OCI-LY3 (cell line): ENCODE measurements at regions not wholly inside any gene's neighbourhood (a gene's known extent, or its start where the extent isn't known, plus 50 kb on each side); places are given as distances from the start of the nearest gene placed in this dataset.

ENCODE experiments used
- H2AFZ ChIP-seq: fragments of 200-600, 300-600 bp; shearing (Covaris generic); 2 replicates; pipeline ENCODE4 v1.6.0; 2014; ENCODE audit warnings: antibody characterized with exemption, low read depth, low read length
- H3K27ac ChIP-seq: fragments of 200-600, 300-600 bp; sonication (generic); 2 replicates; pipeline ENCODE4 v1.5.1; 2014; ENCODE audit warnings: mild to moderate bottlenecking, low read length, moderate library complexity, mixed read lengths
- H3K27me3 ChIP-seq: fragments of 200-600, 300-600 bp; sonication (generic); 2 replicates; pipeline ENCODE4 v1.6.1; 2014; ENCODE audit warnings: low read depth, low read length, mixed read lengths
- H3K36me3 ChIP-seq: fragments of 200-600, 300-600 bp; sonication (generic); replicated peaks from 2 replicates; pipeline ENCODE3; 2014; ENCODE audit warnings: low read depth, low read length, mixed read lengths
- H3K4me1 ChIP-seq: fragments of 300-600, 200-600 bp; sonication (generic); 2 replicates; pipeline ENCODE4 v1.6.1; 2014; ENCODE audit warnings: low read length, mixed read lengths
- H3K4me2 ChIP-seq: fragments of 200-600, 300-600 bp; sonication (generic); 2 replicates; pipeline ENCODE4 v1.6.1; 2014; ENCODE audit warnings: low read length, mixed read lengths
- H3K4me3 ChIP-seq: fragments of 300-600, 200-600 bp; sonication (generic); 2 replicates; pipeline ENCODE4 v1.5.1; 2014; ENCODE audit warnings: antibody characterized with exemption, mild to moderate bottlenecking, low read length, moderate library complexity
- H3K79me2 ChIP-seq: fragments of 300-600, 200-600 bp; shearing (Covaris generic); 2 replicates; pipeline ENCODE4 v1.6.1; 2014; ENCODE audit warnings: mild to moderate bottlenecking, low read length, mixed read lengths
- H3K9ac ChIP-seq: fragments of 300-600, 200-600 bp; shearing (Covaris generic); 2 replicates; pipeline ENCODE4 v1.6.0; 2014; ENCODE audit warnings: mild to moderate bottlenecking, low read length, moderate library complexity
- H3K9me3 ChIP-seq: fragments of 200-600, 300-600 bp; shearing (Covaris generic); 2 replicates; pipeline ENCODE4 v1.6.1; 2014; ENCODE audit warnings: low read length, mixed read lengths; ENCODE audit not compliant: insufficient read depth
- H4K20me1 ChIP-seq: fragments of 200-600, 300-600 bp; sonication (generic); 2 replicates; pipeline ENCODE4 v1.6.1; 2016; ENCODE audit warnings: low read length, mixed read lengths; ENCODE audit not compliant: insufficient read depth
- EZH2phosphoT487 ChIP-seq: fragments of 200-600 bp; shearing (Covaris generic); IDR thresholded peaks from 2 replicates; pipeline ENCODE4 v1.6.1; 2018; ENCODE audit warnings: antibody characterized with exemption, mixed run types, low read depth
- TF ChIP-seq, protein P1 (sequence below): fragments of 200-600, 300-600 bp; sonication (generic); IDR thresholded peaks from 2 replicates; pipeline ENCODE4 v1.5.1; 2014; ENCODE audit warnings: antibody characterized with exemption, low read length, low read depth

DNA sequence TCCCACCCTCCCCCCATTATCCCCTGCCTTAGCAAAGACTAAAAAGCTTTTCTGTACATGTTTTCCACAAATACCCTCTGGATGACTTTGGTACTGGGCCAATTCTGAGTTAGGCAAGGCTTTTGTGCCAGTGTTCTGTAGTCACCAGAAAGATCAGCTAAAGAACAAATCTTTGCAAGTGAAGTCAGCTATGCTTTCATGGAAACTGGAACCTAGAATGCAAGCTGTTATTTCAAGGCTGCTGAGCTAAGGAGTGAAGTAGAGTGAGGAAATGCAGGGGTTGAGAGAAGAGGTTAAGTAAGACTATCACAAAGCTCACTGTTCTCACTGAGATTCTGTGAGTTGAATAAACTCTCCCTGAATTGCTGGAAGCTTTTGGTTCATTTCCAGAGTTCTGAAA is 107.8 kb upstream of the CNTN3 start:
- Histone ChIP-seq H3K4me3 (no peak overlapping the region), H3K79me2 (no peaks in the 10 kb centered on the region), H3K9ac (no peak overlapping the region), H2AFZ (no peak overlapping the region), H3K4me2 (no peak overlapping the region), H3K9me3 (no peaks in the 10 kb centered on the region), H3K4me1 (no peaks in the 10 kb centered on the region), H3K27ac (no peak overlapping the region), H4K20me1 (no peaks in the 10 kb centered on the region), H3K27me3 (no peaks in the 10 kb centered on the region), H3K36me3 (no peaks in the 10 kb centered on the region)
- no peak for TF ChIP-seq EZH2phosphoT487
- TF ChIP-seq, protein P1, sequence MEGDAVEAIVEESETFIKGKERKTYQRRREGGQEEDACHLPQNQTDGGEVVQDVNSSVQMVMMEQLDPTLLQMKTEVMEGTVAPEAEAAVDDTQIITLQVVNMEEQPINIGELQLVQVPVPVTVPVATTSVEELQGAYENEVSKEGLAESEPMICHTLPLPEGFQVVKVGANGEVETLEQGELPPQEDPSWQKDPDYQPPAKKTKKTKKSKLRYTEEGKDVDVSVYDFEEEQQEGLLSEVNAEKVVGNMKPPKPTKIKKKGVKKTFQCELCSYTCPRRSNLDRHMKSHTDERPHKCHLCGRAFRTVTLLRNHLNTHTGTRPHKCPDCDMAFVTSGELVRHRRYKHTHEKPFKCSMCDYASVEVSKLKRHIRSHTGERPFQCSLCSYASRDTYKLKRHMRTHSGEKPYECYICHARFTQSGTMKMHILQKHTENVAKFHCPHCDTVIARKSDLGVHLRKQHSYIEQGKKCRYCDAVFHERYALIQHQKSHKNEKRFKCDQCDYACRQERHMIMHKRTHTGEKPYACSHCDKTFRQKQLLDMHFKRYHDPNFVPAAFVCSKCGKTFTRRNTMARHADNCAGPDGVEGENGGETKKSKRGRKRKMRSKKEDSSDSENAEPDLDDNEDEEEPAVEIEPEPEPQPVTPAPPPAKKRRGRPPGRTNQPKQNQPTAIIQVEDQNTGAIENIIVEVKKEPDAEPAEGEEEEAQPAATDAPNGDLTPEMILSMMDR: no peak

DNA sequence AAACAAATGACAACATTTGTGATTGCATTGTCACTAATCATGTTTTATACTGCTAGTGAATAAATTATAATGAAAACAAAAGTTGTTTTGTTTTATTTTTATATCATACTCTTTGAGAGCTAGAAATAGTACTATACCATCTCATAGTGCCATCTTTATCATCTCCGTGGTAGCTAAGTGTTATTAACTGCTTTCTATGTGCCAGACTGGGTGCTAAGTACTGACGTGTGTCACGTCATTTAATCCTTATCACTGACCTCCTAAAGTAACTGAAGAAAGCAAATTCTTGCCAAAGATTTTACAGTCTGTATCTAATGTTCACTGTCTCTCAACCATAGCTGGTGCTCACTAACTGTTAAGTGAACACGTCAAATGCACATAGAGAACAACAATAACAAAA is 99.5 kb upstream of the CNTN3 start:
- no peak for TF ChIP-seq EZH2phosphoT487
- TF ChIP-seq, protein P1: no peak
- H2AFZ ChIP-seq: 0 out of 2 replicates have a peak overlapping the region, but pooled peaks have one; percentile 14
- no peaks in the 10 kb centered on the region for H3K27me3 ChIP-seq
- H4K20me1 ChIP-seq: no peaks in the 10 kb centered on the region
- no peak overlapping the region for H3K4me3 ChIP-seq
- H3K4me1 ChIP-seq: no peaks in the 10 kb centered on the region
- H3K36me3 ChIP-seq: no peaks in the 10 kb centered on the region
- H3K9me3 ChIP-seq: no peaks in the 10 kb centered on the region
- H3K4me2 ChIP-seq: no peak overlapping the region
- no peak overlapping the region for H3K9ac ChIP-seq
- H3K79me2 ChIP-seq: no peaks in the 10 kb centered on the region
- no peak overlapping the region for H3K27ac ChIP-seq

DNA sequence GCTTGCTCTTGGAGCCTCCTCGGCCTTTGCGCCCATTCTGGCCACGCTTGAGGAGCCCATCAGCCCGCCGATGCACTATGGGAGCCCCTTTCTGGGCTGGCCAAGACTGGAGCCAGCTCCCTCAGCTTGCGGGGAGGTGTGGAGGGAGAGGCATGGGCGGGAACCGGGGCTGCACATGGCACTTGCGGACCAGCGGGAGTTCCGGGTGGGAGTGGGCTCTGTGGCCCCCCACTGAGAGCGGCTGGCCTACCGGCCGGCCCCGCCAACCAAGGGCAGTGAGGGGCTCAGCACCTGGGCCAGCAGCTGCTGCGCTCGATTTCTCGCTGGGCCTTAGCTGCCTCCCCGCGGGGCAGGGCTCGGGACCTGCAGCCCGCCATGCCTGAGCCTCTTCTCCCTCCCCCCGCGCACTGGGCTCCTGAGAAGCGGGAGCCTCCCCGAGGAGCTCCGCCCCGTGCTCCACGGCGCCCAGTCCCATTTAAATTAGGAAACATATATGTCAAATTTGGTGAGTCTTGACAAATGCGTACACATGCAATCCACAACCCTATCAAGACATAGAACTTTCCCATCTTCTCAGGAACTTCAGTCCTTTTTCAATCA is 97.6 kb upstream of the CNTN3 start:
- Histone ChIP-seq H4K20me1 (no peaks in the 10 kb centered on the region), H3K4me1 (no peaks in the 10 kb centered on the region), H3K4me3 (no peak overlapping the region), H3K36me3 (no peaks in the 10 kb centered on the region), H3K9me3 (no peaks in the 10 kb centered on the region), H3K4me2 (no peak overlapping the region), H3K27me3 (no peaks in the 10 kb centered on the region), H2AFZ (no peak overlapping the region), H3K27ac (no peak overlapping the region), H3K79me2 (no peaks in the 10 kb centered on the region), H3K9ac (no peak overlapping the region)
- no peak for TF ChIP-seq EZH2phosphoT487
- TF ChIP-seq, protein P1: no peak

DNA sequence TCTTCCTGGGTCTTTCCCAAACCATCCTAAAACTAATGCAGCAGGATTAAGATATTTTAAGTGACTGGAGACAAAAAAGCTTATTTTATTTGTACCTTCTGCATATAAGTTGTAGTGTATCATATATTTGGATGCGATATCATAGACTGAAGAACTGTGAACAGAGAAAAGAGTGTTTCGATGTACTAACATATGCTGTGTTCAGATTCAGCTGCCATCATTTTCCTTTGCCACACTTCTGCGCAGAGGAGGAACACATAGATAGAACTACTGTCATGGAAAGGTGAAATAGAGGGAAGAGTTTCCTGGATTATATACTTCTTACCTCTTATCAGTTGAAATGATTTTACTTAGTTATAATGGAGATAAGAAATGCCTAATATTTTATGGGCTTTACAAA is 95.5 kb upstream of the CNTN3 start:
- Histone ChIP-seq H3K4me3 (no peak overlapping the region), H3K4me2 (no peak overlapping the region), H2AFZ (no peak overlapping the region), H3K9me3 (no peaks in the 10 kb centered on the region), H3K4me1 (no peaks in the 10 kb centered on the region), H3K36me3 (no peaks in the 10 kb centered on the region), H3K79me2 (no peaks in the 10 kb centered on the region), H3K9ac (no peak overlapping the region), H3K27me3 (no peaks in the 10 kb centered on the region), H4K20me1 (no peaks in the 10 kb centered on the region), H3K27ac (no peak overlapping the region)
- TF ChIP-seq, protein P1: no peak
- TF ChIP-seq EZH2phosphoT487: no peak
